ENCODE measurements at regions not wholly inside any gene's neighbourhood (a gene's known extent, or its start where the extent isn't known, plus 50 kb on each side); places are given as distances from the start of the nearest gene placed in this dataset.

DNA sequence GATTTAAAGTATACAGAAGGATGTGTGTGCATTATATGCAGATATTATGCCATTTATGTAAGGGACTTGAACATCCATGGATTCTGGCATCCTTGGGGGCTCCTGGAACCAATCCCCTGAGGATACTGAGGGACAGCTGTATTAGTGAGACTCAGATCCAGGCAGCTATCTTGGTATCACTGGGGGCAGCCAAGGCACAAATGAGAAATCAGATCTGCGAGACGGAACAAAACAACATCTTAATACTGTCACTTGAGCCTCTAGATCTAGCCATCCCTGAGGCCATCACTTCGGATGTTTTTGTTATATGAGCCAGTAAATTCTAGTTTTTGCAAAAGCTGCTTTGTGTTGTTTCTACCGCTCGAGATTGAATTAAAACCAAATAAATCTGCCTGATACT lies 175.1 kb upstream of the SFSWAP start:
- Mint-ChIP-seq H3K36me3 (ENCODE audit: low read depth) (no peaks in the 10 kb centered on the region), H3K9me3 (no peaks in the 10 kb centered on the region), H3K4me3 (no peak overlapping the region), H3K4me1 (peaks cover 21% of the 10 kb centered on the region), H3K27me3 (ENCODE audit: low read depth) (no peaks in the 10 kb centered on the region), H3K27ac (ENCODE audit: unreplicated experiment) (no peak overlapping the region)
- TF ChIP-seq, protein P1, sequence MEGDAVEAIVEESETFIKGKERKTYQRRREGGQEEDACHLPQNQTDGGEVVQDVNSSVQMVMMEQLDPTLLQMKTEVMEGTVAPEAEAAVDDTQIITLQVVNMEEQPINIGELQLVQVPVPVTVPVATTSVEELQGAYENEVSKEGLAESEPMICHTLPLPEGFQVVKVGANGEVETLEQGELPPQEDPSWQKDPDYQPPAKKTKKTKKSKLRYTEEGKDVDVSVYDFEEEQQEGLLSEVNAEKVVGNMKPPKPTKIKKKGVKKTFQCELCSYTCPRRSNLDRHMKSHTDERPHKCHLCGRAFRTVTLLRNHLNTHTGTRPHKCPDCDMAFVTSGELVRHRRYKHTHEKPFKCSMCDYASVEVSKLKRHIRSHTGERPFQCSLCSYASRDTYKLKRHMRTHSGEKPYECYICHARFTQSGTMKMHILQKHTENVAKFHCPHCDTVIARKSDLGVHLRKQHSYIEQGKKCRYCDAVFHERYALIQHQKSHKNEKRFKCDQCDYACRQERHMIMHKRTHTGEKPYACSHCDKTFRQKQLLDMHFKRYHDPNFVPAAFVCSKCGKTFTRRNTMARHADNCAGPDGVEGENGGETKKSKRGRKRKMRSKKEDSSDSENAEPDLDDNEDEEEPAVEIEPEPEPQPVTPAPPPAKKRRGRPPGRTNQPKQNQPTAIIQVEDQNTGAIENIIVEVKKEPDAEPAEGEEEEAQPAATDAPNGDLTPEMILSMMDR (conservative IDR thresholded peaks at IDR 0.05): no peak
- DNase-seq (ENCODE audit: low read depth, low spot score): no peak

DNA sequence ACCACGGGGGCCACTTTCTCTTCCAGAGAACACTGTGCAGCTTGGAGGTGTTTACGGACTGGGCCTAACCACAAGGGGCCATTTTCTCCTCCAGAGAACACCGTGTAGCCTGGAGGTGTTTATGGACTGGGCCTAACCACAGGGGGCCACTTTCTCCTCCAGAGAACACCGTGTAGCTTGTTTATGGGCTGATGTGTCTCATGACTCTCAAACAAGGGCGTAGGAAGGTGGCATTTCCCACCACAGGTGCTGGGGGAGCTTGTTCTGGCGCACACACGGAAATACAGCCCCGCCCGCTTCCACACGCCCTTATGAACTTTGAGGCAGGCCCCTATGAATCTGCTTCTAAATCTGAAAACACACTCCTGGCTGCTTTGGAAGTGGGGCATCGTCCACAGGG lies 174.6 kb upstream of the SFSWAP start:
- Mint-ChIP-seq H3K36me3 (ENCODE audit: low read depth) (no peaks in the 10 kb centered on the region), H3K4me1 (peaks cover 21% of the 10 kb centered on the region), H3K27ac (ENCODE audit: unreplicated experiment) (no peak overlapping the region), H3K27me3 (ENCODE audit: low read depth) (no peaks in the 10 kb centered on the region), H3K9me3 (no peaks in the 10 kb centered on the region), H3K4me3 (no peak overlapping the region)
- TF ChIP-seq, protein P1 (conservative IDR thresholded peaks at IDR 0.05): no peak
- DNase-seq (ENCODE audit: low read depth, low spot score): no peak

DNA sequence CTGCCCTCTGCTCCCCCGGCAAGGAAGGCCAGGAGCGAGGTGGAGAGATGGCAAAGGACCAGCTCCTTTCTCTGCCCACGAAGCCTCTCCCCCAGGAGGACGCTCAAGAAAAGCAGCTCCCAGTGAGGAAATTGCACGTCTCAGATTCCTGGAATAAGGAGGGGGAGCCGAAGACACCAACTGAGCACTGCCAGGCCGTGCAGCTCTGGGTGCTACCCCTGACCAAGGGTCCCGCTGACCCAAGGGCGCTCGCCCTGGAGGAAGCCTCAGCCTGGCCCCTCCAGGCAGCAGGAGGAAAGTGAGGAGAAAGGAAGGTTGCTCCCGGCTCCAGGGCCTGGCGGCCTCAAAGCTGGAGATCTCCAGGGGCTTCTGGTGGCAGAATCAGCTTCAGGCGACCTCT lies 174.1 kb upstream of the SFSWAP start:
- Mint-ChIP-seq H3K36me3 (ENCODE audit: low read depth) (no peaks in the 10 kb centered on the region), H3K4me3 (no peak overlapping the region), H3K27ac (ENCODE audit: unreplicated experiment) (no peak overlapping the region), H3K9me3 (no peaks in the 10 kb centered on the region), H3K27me3 (ENCODE audit: low read depth) (no peaks in the 10 kb centered on the region), H3K4me1 (peaks cover 21% of the 10 kb centered on the region)
- DNase-seq (ENCODE audit: low read depth, low spot score): no peak
- TF ChIP-seq, protein P1 (conservative IDR thresholded peaks at IDR 0.05): no peak

DNA sequence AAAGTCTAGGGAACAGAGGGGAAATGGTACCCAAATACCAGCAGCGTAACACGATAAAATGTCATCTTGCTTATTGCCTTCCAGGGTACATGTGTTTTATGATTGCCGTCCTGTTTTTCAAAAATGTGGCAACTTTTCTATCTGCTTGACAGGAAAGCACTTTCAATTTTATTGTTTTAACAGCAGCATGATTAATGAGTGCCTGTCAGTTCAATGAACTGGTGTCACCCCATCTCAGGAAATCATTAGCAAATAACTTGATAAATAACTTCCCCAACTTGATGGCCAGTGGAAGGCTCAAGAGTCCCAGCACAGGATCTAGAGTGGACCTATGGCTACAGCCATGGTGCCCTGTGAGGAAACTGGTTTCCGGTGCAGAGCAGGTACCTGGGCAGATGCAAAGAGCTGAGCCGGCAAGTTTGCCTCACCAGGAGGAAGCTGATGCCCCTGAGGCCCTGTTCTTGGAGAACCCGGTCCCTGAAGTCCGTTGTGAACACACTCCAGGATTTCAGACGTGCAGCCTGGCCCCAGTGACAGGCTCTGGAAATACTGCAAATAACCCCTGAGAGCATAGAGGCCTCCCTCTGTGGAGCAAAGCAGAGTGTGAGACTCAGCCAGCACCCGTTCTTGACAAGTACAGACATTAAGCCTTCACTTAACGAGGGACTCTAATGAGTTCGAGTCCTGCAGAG lies 173.5 kb upstream of the SFSWAP start:
- TF ChIP-seq, protein P1 (conservative IDR thresholded peaks at IDR 0.05): no peak
- no peaks in the 10 kb centered on the region for H3K9me3 Mint-ChIP-seq
- no peak for DNase-seq (ENCODE audit: low read depth, low spot score)
- no peak overlapping the region for H3K4me3 Mint-ChIP-seq
- H3K36me3 Mint-ChIP-seq (ENCODE audit: low read depth): no peaks in the 10 kb centered on the region
- no peak overlapping the region for H3K27ac Mint-ChIP-seq (ENCODE audit: unreplicated experiment)
- peaks cover 21% of the 10 kb centered on the region for H3K4me1 Mint-ChIP-seq
- H3K27me3 Mint-ChIP-seq (ENCODE audit: low read depth): no peaks in the 10 kb centered on the region

DNA sequence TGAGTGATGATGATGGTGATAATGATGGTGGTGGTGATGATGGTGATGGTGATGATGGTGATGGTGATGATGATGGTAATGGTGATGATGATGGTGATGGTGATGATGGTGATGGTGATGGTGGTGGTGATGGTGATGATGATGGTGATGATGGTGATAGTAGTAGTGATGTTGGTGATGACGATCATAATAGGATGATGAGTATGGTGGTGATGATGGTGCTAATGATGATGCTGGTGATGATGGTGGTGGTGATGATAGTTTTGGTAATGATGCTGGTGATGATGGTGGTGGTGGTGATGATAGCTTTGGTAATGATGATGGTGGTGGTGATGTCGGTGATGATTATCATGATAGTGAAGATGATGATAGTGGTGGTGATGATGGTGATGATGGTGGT lies 171.5 kb upstream of the SFSWAP start:
- H3K4me3 Mint-ChIP-seq: no peak overlapping the region
- H3K27ac Mint-ChIP-seq (ENCODE audit: unreplicated experiment): no peak overlapping the region
- H3K27me3 Mint-ChIP-seq (ENCODE audit: low read depth): no peaks in the 10 kb centered on the region
- no peak for DNase-seq (ENCODE audit: low read depth, low spot score)
- no peaks in the 10 kb centered on the region for H3K36me3 Mint-ChIP-seq (ENCODE audit: low read depth)
- TF ChIP-seq, protein P1 (conservative IDR thresholded peaks at IDR 0.05): no peak
- no peaks in the 10 kb centered on the region for H3K9me3 Mint-ChIP-seq
- peaks cover 18% of the 10 kb centered on the region for H3K4me1 Mint-ChIP-seq

Measured in neural crest cell (in vitro differentiated cells).